HCT116 (cell line): ENCODE measurements at regions not wholly inside any gene's neighbourhood (a gene's known extent, or its start where the extent isn't known, plus 50 kb on each side); places are given as distances from the start of the nearest gene placed in this dataset.

ENCODE experiments used
- ATAC-seq: fragments of 200-7000 bp; cut with Tn5 transposase; 2 replicates; pipeline ENCODE4 v1.9.1; 2020; ENCODE audit warnings: mild to moderate bottlenecking, moderate library complexity
- BruUV-seq: library from RNA; stranded (reverse); fragments of 400-500 nt; replicated peaks from 2 replicates; lab custom pipeline; 2021; lab: Mats Ljungman, UMichigan
- CTCF ChIA-PET: fragments of 300-600 bp; sonication (Branson Sonifier 250); formaldehyde crosslinking; loops from one replicate; lab custom pipeline; 2021; ENCODE audit warnings: antibody characterized with exemption; lab: Charles Lee
- POLR2A ChIA-PET: fragments of 300-600, 350-600 bp; sonication (Branson Sonifier 250); formaldehyde crosslinking; loops from one replicate; lab custom pipeline; 2021; ENCODE audit warnings: antibody characterized with exemption; lab: Charles Lee
- RAD21 ChIA-PET, 2 experiments: fragments of 300-600 bp; sonication (Branson Sonifier 250); formaldehyde crosslinking; loops; one replicate each; lab custom pipeline; 2023; ENCODE audit warnings: low total read pairs in 2 of 2; ENCODE audit not compliant: uncharacterized antibody in 2 of 2, unreplicated experiment in 2 of 2, low non-redundant PET in 1 of 2; lab: Charles Lee
- DNase-seq: peaks from one replicate; pipeline ENCODE4 v3.0.0-alpha.2; 2010; ENCODE audit warnings: low read depth, low spot score
- H2AFZ ChIP-seq: fragments of 200-600 bp; shearing (Covaris generic), sonication (generic); 2 replicates; pipeline ENCODE4 v1.6.1; 2017; ENCODE audit warnings: low read depth, mixed run types, mixed read lengths, antibody characterized with exemption, low read length; ENCODE audit not compliant: poor library complexity, severe bottlenecking
- H3K27ac ChIP-seq: 2 replicates; pipeline ENCODE4 v1.5.1; 2012; ENCODE audit warnings: low read depth, low read length
- H3K27me3 ChIP-seq: fragments of 200-600 bp; sonication (generic); 2 replicates; pipeline ENCODE4 v1.6.1; 2016; ENCODE audit warnings: mixed run types, low read length, mixed read lengths; ENCODE audit not compliant: insufficient read depth
- H3K36me3 ChIP-seq, 2 experiments: fragments of 200-500 bp in 1 of 2; fragments of 200-600 bp in 1 of 2; sonication (Bioruptor generic) in 1 of 2; sonication (generic) in 1 of 2; 2 replicates each; pipeline versions ENCODE4 v1.5.1 to v1.6.1; 2014 to 2016; ENCODE audit warnings: low read length in 2 of 2, inconsistent platforms in 1 of 2, mixed read lengths in 1 of 2, mixed run types in 1 of 2; ENCODE audit not compliant: insufficient read depth in 2 of 2, control insufficient read depth in 1 of 2
- H3K4me1 ChIP-seq, 2 experiments: fragments of 200-600 bp in 1 of 2; sonication (generic) in 1 of 2; 2 replicates each; pipeline versions ENCODE4 v1.5.1 to v1.6.1; 2012 to 2017; ENCODE audit warnings: low read length in 2 of 2, inconsistent platforms in 1 of 2, mild to moderate bottlenecking in 1 of 2, mixed read lengths in 1 of 2, mixed run types in 1 of 2, moderate library complexity in 1 of 2; ENCODE audit not compliant: insufficient read depth in 2 of 2, control insufficient read depth in 1 of 2
- H3K4me2 ChIP-seq: fragments of 200-600 bp; sonication (generic); 2 replicates; pipeline ENCODE4 v1.6.1; 2017; ENCODE audit warnings: mixed run types, low read length, mixed read lengths
- H3K4me3 ChIP-seq, 2 experiments: fragments of 200-600 bp in 1 of 2; sonication (generic) in 1 of 2; replicated peaks in 1 of 2; 2 replicates each; pipeline ENCODE4 v1.5.1; 2011 to 2016; ENCODE audit warnings: low read length in 2 of 2, control low read depth in 1 of 2, low read depth in 1 of 2, mild to moderate bottlenecking in 1 of 2, mixed read lengths in 1 of 2, mixed run types in 1 of 2
- H3K79me2 ChIP-seq: fragments of 200-600 bp; sonication (generic); 2 replicates; pipeline ENCODE4 v1.6.1; 2017; ENCODE audit warnings: mild to moderate bottlenecking, mixed run types, low read length, moderate library complexity, mixed read lengths; ENCODE audit not compliant: insufficient read depth
- H3K9ac ChIP-seq: fragments of 200-600 bp; sonication (generic); 2 replicates; pipeline ENCODE4 v1.6.1; 2016; ENCODE audit warnings: low read length, mixed read lengths
- H3K9me2 ChIP-seq: fragments of 200-600 bp; sonication (generic), shearing (Covaris generic); 2 replicates; pipeline ENCODE4 v1.6.1; 2017; ENCODE audit warnings: mixed run types, mild to moderate bottlenecking, moderate library complexity; ENCODE audit not compliant: insufficient read depth
- H3K9me3 ChIP-seq, 2 experiments: fragments of 200-500 bp in 1 of 2; fragments of 200-600 bp in 1 of 2; sonication (Bioruptor generic) in 1 of 2; sonication (generic) in 1 of 2; 2 replicates each; pipeline ENCODE4 v1.6.1; 2014 to 2017; ENCODE audit warnings: low read length in 2 of 2, mixed read lengths in 2 of 2, inconsistent platforms in 1 of 2, low read depth in 1 of 2, mild to moderate bottlenecking in 1 of 2, mixed run types in 1 of 2, moderate library complexity in 1 of 2; ENCODE audit not compliant: control insufficient read depth in 1 of 2, insufficient read depth in 1 of 2
- H4K20me1 ChIP-seq: fragments of 200-600 bp; sonication (generic), shearing (Covaris generic); 2 replicates; pipeline ENCODE4 v1.6.1; 2017; ENCODE audit warnings: mixed run types, mild to moderate bottlenecking, moderate library complexity; ENCODE audit not compliant: insufficient read depth
- CBX3 ChIP-seq: IDR thresholded peaks from 2 replicates; pipeline ENCODE4 v1.6.1; 2012; ENCODE audit warnings: low read depth
- CEBPB ChIP-seq: IDR thresholded peaks from 2 replicates; pipeline ENCODE4 v1.6.1; 2012; ENCODE audit warnings: low read depth
- CTCF ChIP-seq, 3 experiments: fragments of 200-600 bp in 1 of 3; sonication (generic) in 1 of 3; IDR thresholded peaks in 2 of 3; conservative IDR thresholded peaks in 1 of 3; 2 replicates each; pipeline ENCODE4 v1.5.1; 2012 to 2017; ENCODE audit warnings: low read depth in 2 of 3, low read length in 2 of 3, antibody characterized with exemption in 1 of 3, borderline replicate concordance in 1 of 3, control low read depth in 1 of 3, mild to moderate bottlenecking in 1 of 3, mixed read lengths in 1 of 3, mixed run types in 1 of 3, moderate library complexity in 1 of 3; ENCODE audit not compliant: insufficient read depth in 1 of 3
- EGR1 ChIP-seq: IDR thresholded peaks from 2 replicates; pipeline ENCODE4 v1.6.1; 2012; ENCODE audit warnings: low read depth
- ELF1 ChIP-seq: IDR thresholded peaks from 2 replicates; pipeline ENCODE4 v1.6.1; 2012; ENCODE audit warnings: low read depth, borderline replicate concordance
- EZH2 ChIP-seq: fragments of 200-600 bp; sonication (generic); IDR thresholded peaks from 2 replicates; pipeline ENCODE4 v1.6.1; 2017; ENCODE audit warnings: antibody characterized with exemption, mixed run types
- FOSL1 ChIP-seq: IDR thresholded peaks from 2 replicates; pipeline ENCODE4 v1.6.1; 2012; ENCODE audit warnings: low read depth
- JUND ChIP-seq: IDR thresholded peaks from 2 replicates; pipeline ENCODE4 v1.6.1; 2012
- POLR2A ChIP-seq: IDR thresholded peaks from 2 replicates; pipeline ENCODE4 v1.7.0; 2011; ENCODE audit warnings: borderline replicate concordance; ENCODE audit not compliant: insufficient read depth, insufficient read length; ENCODE audit errors: extremely low read depth
- RAD21 ChIP-seq: IDR thresholded peaks from 2 replicates; pipeline ENCODE4 v1.6.1; 2012; ENCODE audit warnings: low read depth, mild to moderate bottlenecking
- REST ChIP-seq: IDR thresholded peaks from 2 replicates; pipeline ENCODE4 v1.6.1; 2012; ENCODE audit warnings: low read depth
- SIN3A ChIP-seq: IDR thresholded peaks from 2 replicates; pipeline ENCODE4 v1.6.1; 2012; ENCODE audit warnings: low read depth
- SP1 ChIP-seq: IDR thresholded peaks from 2 replicates; pipeline ENCODE4 v1.6.1; 2012; ENCODE audit warnings: low read depth
- SRF ChIP-seq: IDR thresholded peaks from 2 replicates; pipeline ENCODE4 v1.6.1; 2012; ENCODE audit warnings: low read depth
- TCF7L2 ChIP-seq: IDR thresholded peaks from 2 replicates; pipeline ENCODE4 v1.7.0; 2011; ENCODE audit warnings: borderline replicate concordance, inconsistent platforms; ENCODE audit not compliant: insufficient read depth, insufficient read length; ENCODE audit errors: extremely low read depth
- YY1 ChIP-seq: IDR thresholded peaks from 2 replicates; pipeline ENCODE4 v1.6.1; 2011; ENCODE audit warnings: low read length, low read depth, moderate library complexity, mild to moderate bottlenecking; ENCODE audit not compliant: insufficient replicate concordance; ENCODE audit errors: extremely low read depth
- ZFX ChIP-seq: fragments of 450-650 bp; IDR thresholded peaks from 2 replicates; pipeline ENCODE4 v1.6.1; 2017
- ZNF274 ChIP-seq: fragments of 200-500 bp; sonication (Bioruptor generic); IDR thresholded peaks from 2 replicates; pipeline ENCODE4 v1.6.1; 2014; ENCODE audit warnings: mild to moderate bottlenecking, low read depth, low read length, inconsistent platforms
- intact Hi-C: fragments of 100-400 bp; cut with micrococcal nuclease; formaldehyde crosslinking; loops from 2 replicates; pipeline ENCODE4 v1.10.0; 2022
- TF ChIP-seq, protein P1 (sequence below): IDR thresholded peaks from 2 replicates; pipeline ENCODE4 v1.6.1; 2011; ENCODE audit warnings: mild to moderate bottlenecking, low read length, moderate library complexity; ENCODE audit not compliant: insufficient replicate concordance; ENCODE audit errors: extremely low read depth
- TF ChIP-seq, protein P2 (sequence below): IDR thresholded peaks from 2 replicates; pipeline ENCODE4 v1.6.1; 2012

GRCh38 chr19:28417361-28417760, 795.6 kb downstream of the UQCRFS1 start:
- no peaks in the 10 kb centered on the region for H3K79me2 ChIP-seq
- POLR2A ChIA-PET = no interaction called here
- no peak overlapping the region for H3K9ac ChIP-seq
- no peak overlapping the region for H3K27ac ChIP-seq
- H3K36me3 ChIP-seq = no peaks in the 10 kb centered on the region
- H3K9me3 ChIP-seq = peaks cover 3 to 32% of the 10 kb centered on the region in 2 experiments; a peak in 2 of 4 replicates
- RAD21 ChIA-PET = no interaction called here
- H3K4me1 ChIP-seq = no peaks in the 10 kb centered on the region
- BruUV-seq = no TSS peak
- no peaks in the 10 kb centered on the region for H3K9me2 ChIP-seq
- H3K27me3 ChIP-seq = no peaks in the 10 kb centered on the region
- intact Hi-C loops = no loop called here
- H2AFZ ChIP-seq = no peak overlapping the region
- DNase-seq (no peak), ATAC-seq (no peak)
- no peak for TF ChIP-seq EZH2
- no peak for TF ChIP-seq CEBPB
- TF ChIP-seq RAD21 = no peak
- no peak for TF ChIP-seq SIN3A
- TF ChIP-seq REST = no peak
- no peak for TF ChIP-seq SRF
- no peak for TF ChIP-seq CTCF (IDR thresholded peaks at IDR 0.05 in 2 of 3, conservative IDR thresholded peaks at IDR 0.05 in 1 of 3; ENCODE audit: borderline replicate concordance in 1 of 3, insufficient read depth in 1 of 3, low read depth in 2 of 3, low read length in 2 of 3)
- TF ChIP-seq SP1 = no peak
- TF ChIP-seq CBX3 = no peak
- no peak for TF ChIP-seq ZNF274
- TF ChIP-seq YY1 = no peak
- no peak for TF ChIP-seq EGR1
- TF ChIP-seq POLR2A = no peak
- TF ChIP-seq JUND = no peak
- TF ChIP-seq, protein P1, sequence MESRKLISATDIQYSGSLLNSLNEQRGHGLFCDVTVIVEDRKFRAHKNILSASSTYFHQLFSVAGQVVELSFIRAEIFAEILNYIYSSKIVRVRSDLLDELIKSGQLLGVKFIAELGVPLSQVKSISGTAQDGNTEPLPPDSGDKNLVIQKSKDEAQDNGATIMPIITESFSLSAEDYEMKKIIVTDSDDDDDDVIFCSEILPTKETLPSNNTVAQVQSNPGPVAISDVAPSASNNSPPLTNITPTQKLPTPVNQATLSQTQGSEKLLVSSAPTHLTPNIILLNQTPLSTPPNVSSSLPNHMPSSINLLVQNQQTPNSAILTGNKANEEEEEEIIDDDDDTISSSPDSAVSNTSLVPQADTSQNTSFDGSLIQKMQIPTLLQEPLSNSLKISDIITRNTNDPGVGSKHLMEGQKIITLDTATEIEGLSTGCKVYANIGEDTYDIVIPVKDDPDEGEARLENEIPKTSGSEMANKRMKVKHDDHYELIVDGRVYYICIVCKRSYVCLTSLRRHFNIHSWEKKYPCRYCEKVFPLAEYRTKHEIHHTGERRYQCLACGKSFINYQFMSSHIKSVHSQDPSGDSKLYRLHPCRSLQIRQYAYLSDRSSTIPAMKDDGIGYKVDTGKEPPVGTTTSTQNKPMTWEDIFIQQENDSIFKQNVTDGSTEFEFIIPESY = no peak
- TF ChIP-seq, protein P2, sequence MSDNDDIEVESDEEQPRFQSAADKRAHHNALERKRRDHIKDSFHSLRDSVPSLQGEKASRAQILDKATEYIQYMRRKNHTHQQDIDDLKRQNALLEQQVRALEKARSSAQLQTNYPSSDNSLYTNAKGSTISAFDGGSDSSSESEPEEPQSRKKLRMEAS = no peak
- no peak for TF ChIP-seq FOSL1
- TF ChIP-seq TCF7L2 = no peak
- no peak for TF ChIP-seq ZFX
- no peak for TF ChIP-seq ELF1
- no peak overlapping the region for H3K4me3 ChIP-seq
- CTCF ChIA-PET = no interaction called here
- H3K4me2 ChIP-seq = no peak overlapping the region
- no peaks in the 10 kb centered on the region for H4K20me1 ChIP-seq
